ENCODE measurements at regions not wholly inside any gene's neighbourhood (a gene's known extent, or its start where the extent isn't known, plus 50 kb on each side); places are given as distances from the start of the nearest gene placed in this dataset.

- TF ChIP-seq CTCF (IDR thresholded peaks at IDR 0.05), result peak in 3 of 4 donors; percentile 25 to 31 (median 30)
- no peak for TF ChIP-seq POLR2A (IDR thresholded peaks at IDR 0.05)
These were observed 316.5 kb upstream of the OR4E1 start for GRCh38 chr14:21990116-21990515.
